ENCODE measurements at regions not wholly inside any gene's neighbourhood (a gene's known extent, or its start where the extent isn't known, plus 50 kb on each side); places are given as distances from the start of the nearest gene placed in this dataset.

GRCh38 chr5:45893309-45893708, 197.1 kb upstream of the HCN1 start:
- no peak for TF ChIP-seq CTCF (IDR thresholded peaks at IDR 0.05)
- no peak for TF ChIP-seq POLR2AphosphoS5 (IDR thresholded peaks at IDR 0.05; ENCODE audit: low read depth, low read length)
- no peak for TF ChIP-seq EP300 (IDR thresholded peaks at IDR 0.05; ENCODE audit: borderline replicate concordance in 1 of 2, low read depth in 1 of 2, low read length in 1 of 2)
- no peak for TF ChIP-seq MAX (IDR thresholded peaks at IDR 0.05; ENCODE audit: low read depth)
- TF ChIP-seq RAD21 (IDR thresholded peaks at IDR 0.05; ENCODE audit: low read length): no peak
- no peak for TF ChIP-seq MEF2A (IDR thresholded peaks at IDR 0.05; ENCODE audit: borderline replicate concordance, low read depth)
- no peak for TF ChIP-seq RFX5 (IDR thresholded peaks at IDR 0.05; ENCODE audit: low read length)
- no peak for TF ChIP-seq TAF1 (IDR thresholded peaks at IDR 0.05; ENCODE audit: borderline replicate concordance, low read depth, low read length)
